Type B pancreatic cell (in vitro differentiated cells): ENCODE measurements at regions not wholly inside any gene's neighbourhood (a gene's known extent, or its start where the extent isn't known, plus 50 kb on each side); places are given as distances from the start of the nearest gene placed in this dataset.
"Not testable (repeated sequence)": the region's sequence is repeated elsewhere in the genome, so short reads cannot be mapped to it uniquely, and the experiment has no call there.

ENCODE experiments used
- DNase-seq: peaks from one replicate; pipeline ENCODE4 v3.0.0; 2021; ENCODE audit warnings: mixed read lengths; ENCODE audit not compliant: unreplicated experiment; ENCODE audit errors: extremely low spot score
- H3K27ac Mint-ChIP-seq: 2 replicates; pipeline ENCODE4 v1.8.0; 2021; ENCODE audit warnings: mild to moderate bottlenecking, mixed read lengths
- H3K27me3 Mint-ChIP-seq: 2 replicates; pipeline ENCODE4 v1.8.0; 2021; ENCODE audit warnings: mixed read lengths
- H3K36me3 Mint-ChIP-seq: 2 replicates; pipeline ENCODE4 v1.8.0; 2021; ENCODE audit warnings: mixed read lengths
- H3K4me1 Mint-ChIP-seq: one replicate; pipeline ENCODE4 v1.8.0; 2021; ENCODE audit warnings: mixed read lengths; ENCODE audit not compliant: unreplicated experiment
- H3K4me3 Mint-ChIP-seq: 2 replicates; pipeline ENCODE4 v1.8.0; 2021; ENCODE audit warnings: mild to moderate bottlenecking, mixed read lengths
- H3K9me3 Mint-ChIP-seq: 2 replicates; pipeline ENCODE4 v1.8.0; 2021; ENCODE audit warnings: mixed read lengths
- CTCF ChIP-seq: fragments of 200-600 bp; sonication (generic); conservative IDR thresholded peaks from 2 replicates; pipeline ENCODE4 v1.5.0; 2021; ENCODE audit warnings: antibody characterized with exemption, mild to moderate bottlenecking

GRCh38 chr15:36449662-36450145 is 129.7 kb upstream of the CDIN1 start:
- peaks cover 9% of the 10 kb centered on the region for H3K4me1 Mint-ChIP-seq
- TF ChIP-seq CTCF: no peak
- H3K27me3 Mint-ChIP-seq: peaks cover 4% of the 10 kb centered on the region
- no peak for DNase-seq
- no peak overlapping the region for H3K4me3 Mint-ChIP-seq
- H3K27ac Mint-ChIP-seq: no peak overlapping the region
- peaks cover 9% of the 10 kb centered on the region for H3K9me3 Mint-ChIP-seq
- no peaks in the 10 kb centered on the region for H3K36me3 Mint-ChIP-seq

GRCh38 chr15:36454244-36454643 is 125.2 kb upstream of the CDIN1 start:
- H3K4me1 Mint-ChIP-seq, H3K9me3 Mint-ChIP-seq, H3K27ac Mint-ChIP-seq, DNase-seq, H3K4me3 Mint-ChIP-seq, H3K36me3 Mint-ChIP-seq, H3K27me3 Mint-ChIP-seq: not testable (repeated sequence)

- no peak overlapping the region for H3K27ac Mint-ChIP-seq
- no peak for DNase-seq
- no peak for TF ChIP-seq CTCF
These were observed 121.0 kb upstream of the CDIN1 start for GRCh38 chr15:36458411-36458810.

GRCh38 chr15:36465304-36465703 is 114.1 kb upstream of the CDIN1 start:
- DNase-seq: no peak
- no peaks in the 10 kb centered on the region for H3K27me3 Mint-ChIP-seq
- TF ChIP-seq CTCF: no peak
- peaks cover 9% of the 10 kb centered on the region for H3K9me3 Mint-ChIP-seq
- H3K27ac Mint-ChIP-seq: no peak overlapping the region
- peaks cover 5% of the 10 kb centered on the region for H3K36me3 Mint-ChIP-seq
- peaks cover 5% of the 10 kb centered on the region for H3K4me1 Mint-ChIP-seq
- H3K4me3 Mint-ChIP-seq: no peak overlapping the region

More at GRCh38 chr15:36458411-36458810, 121.0 kb upstream of the CDIN1 start:
- Mint-ChIP-seq H3K36me3 (peaks cover 5% of the 10 kb centered on the region), H3K4me3 (no peak overlapping the region), H3K4me1 (no peaks in the 10 kb centered on the region), H3K9me3 (peaks cover 9% of the 10 kb centered on the region), H3K27me3 (no peaks in the 10 kb centered on the region)

- no peak for DNase-seq
- Mint-ChIP-seq H3K27ac (no peak overlapping the region), H3K36me3 (no peaks in the 10 kb centered on the region), H3K9me3 (no peaks in the 10 kb centered on the region), H3K27me3 (no peaks in the 10 kb centered on the region), H3K4me1 (peaks cover 5% of the 10 kb centered on the region), H3K4me3 (no peak overlapping the region)
- TF ChIP-seq CTCF: no peak
These were observed 110.7 kb upstream of the CDIN1 start for GRCh38 chr15:36468746-36469145.

GRCh38 chr15:36469311-36469966 is 110.0 kb upstream of the CDIN1 start:
- no peak for TF ChIP-seq CTCF
- DNase-seq: no peak
- H3K9me3 Mint-ChIP-seq: no peaks in the 10 kb centered on the region
- no peak overlapping the region for H3K4me3 Mint-ChIP-seq
- no peaks in the 10 kb centered on the region for H3K36me3 Mint-ChIP-seq
- H3K4me1 Mint-ChIP-seq: peaks cover 5% of the 10 kb centered on the region
- no peak overlapping the region for H3K27ac Mint-ChIP-seq
- H3K27me3 Mint-ChIP-seq: no peaks in the 10 kb centered on the region
